ENCODE measurements at regions not wholly inside any gene's neighbourhood (a gene's known extent, or its start where the extent isn't known, plus 50 kb on each side); places are given as distances from the start of the nearest gene placed in this dataset.
"Not testable (repeated sequence)": the region's sequence is repeated elsewhere in the genome, so short reads cannot be mapped to it uniquely, and the experiment has no call there.

DNA sequence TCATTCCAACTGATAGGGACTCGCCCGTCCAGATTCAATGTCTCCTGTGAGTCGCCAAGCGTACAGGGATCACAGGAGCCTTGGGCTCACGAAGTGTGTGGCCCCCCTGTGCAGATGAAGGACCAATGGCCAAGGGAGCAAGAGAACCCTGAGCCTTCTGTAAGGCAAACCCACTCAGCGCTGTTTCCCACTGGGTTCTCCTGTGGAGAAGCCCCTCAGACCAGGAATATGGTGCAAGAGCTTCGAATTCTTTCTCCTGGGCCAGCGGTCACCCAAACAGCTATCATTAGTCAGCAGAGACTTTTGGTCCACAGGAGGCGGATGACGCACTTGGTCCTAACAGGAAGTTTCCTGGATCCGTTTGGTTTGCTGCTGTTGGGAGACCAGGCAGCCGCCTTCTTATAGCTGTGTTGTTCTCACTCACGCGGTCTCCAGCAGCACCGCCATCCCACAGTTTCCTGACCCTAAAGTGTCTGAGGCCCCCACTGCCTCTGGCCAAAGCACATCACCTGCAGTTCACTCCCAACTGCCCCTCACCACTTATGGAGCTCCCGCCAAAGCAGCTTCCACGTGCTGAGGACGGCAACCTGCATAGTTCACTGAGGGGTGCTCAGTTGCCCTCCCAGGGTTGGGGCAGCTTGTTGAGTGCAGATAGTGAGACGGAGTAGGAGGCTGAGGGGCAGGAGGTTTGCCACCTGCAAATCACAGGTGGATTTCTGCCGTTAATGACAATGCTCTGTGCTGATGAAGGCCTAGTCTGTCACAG lies 268.6 kb downstream of the ERMARD start:
- DNase-seq (ENCODE audit: low read depth in 3 of 3): no peak

DNA sequence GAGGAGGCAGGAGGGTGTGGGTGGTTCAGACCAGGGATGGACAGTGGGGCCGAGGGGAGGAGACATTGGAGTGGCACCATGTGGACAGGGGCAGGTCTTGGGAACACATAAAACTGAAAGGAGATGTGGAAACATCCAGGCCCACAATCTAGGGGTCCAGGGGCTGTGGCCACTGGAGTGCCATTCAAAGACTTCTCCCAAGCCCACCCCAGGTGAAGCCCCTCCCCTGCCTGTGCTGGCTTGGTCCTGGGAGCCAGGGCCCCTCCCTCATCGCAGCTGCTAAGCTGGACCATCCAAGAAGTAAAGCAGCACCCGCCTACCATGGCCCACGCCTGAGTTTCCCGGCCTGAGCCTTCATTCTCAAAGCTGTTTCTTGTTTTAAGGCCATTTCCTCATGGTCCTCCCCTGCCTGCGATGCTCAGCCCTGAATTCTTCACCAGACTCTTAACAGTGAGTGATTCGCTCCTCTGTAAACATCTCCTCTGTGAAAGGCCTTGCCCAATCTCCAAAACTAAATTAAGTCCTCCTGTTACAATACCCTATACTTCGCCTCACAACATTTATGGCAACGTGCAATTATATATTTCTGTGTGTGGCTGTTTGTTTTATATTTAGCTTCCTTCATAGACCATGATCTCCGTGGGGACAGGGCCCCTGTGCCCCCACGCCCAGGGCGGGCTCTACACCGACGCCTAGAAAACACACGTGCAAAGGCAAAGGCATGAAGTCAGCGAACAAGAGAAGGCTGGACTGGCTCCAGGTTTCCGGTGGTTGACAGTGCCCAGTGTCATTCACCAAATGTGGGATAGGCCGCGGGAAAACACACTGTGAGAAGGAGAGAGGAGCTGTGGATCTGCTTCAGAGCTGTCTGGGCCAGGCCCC lies 267.8 kb downstream of the ERMARD start:
- no peak for DNase-seq (ENCODE audit: low read depth in 3 of 3)

DNA sequence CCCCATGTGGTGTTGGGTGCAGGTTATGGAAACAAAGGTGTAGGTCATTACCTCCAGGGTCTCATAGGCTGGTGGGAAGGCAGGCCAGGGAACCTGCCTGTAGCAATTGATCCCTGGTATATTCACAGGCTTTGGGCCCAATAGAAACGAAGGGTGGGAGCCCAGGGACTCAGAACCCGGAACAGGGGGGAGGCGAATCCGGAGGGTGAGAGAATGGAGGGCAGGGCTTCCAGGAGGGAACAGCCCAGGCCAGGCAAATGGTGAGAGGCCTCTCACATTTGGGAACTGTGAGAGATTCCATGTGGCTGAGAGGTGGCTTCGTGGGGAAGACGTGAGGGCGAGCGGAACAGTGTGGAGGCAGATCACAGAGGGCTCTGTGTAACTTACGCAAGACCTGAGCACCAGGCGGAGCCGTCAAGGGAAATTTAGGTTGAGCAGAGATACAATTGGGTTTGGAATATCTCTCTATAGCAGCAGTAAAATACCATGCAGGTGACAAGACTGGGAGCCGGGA lies 267.1 kb downstream of the ERMARD start:
- no peak for DNase-seq (ENCODE audit: low read depth in 3 of 3)

DNA sequence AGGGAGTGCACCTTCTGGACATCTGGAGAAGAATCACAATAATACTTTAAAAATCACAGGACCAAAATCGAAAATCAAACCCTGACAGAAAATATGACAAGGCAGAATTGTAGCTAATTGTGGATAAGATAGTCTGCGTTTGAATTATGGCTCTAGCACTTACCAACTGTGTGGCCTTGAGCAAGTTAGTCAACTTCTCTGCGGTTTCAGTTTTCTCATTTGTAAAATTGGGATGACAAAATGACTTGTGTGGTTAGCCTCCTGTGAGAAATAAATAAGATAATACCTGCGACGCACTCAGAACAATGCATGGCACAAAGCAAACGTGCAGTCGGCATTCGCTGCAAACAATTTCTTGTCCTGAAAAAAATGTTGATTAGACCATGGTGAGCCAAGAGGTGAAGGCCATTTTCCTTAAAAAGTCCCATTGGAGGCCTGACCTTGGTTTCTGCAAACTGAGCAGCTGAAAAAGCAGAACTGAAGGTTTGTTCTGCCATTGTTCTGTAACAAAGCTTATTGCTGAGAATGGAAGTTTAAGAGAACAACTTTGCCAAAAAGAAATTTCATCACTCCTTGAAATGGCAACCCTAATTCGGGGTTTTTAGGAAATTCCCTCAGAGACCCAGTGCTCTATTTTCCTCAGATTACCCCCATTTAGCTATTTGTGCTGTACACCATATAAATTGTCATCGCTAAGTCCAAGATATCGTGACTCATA lies 266.3 kb downstream of the ERMARD start:
- no peak for DNase-seq (ENCODE audit: low read depth in 3 of 3)

DNA sequence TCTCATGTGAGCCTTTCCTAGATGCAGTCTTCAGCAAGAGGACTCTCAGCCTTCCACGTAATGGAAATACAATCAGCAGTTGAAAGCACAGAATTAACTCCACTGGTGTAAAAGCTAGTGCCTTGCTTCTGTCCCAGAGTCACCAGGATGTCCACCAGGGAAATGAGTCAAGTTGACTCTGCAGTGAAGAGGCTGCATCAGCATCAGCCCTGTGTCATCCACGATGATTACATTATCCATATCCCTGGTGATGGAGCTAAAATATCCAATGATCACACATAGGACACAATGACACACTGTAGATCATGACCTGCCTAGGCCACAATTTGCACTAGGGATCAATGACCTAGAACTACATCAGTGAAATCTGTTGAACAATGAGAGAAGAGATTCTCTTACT lies 262.4 kb downstream of the ERMARD start:
- DNase-seq (ENCODE audit: low read depth in 3 of 3): no peak

DNA sequence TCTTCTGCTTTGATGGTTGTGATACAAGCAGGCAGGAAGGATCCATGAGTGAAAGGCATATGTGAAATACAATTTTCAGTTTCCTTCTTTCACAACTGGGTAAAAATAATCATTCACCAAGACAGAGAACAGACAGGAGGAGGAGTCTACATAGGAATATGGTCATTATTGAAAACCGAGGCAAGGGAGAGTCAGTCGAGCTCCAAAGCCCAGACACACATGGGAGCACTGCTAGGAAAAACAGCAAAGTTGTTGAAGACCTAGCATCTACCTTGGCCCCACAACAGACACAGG lies 260.6 kb downstream of the ERMARD start:
- no peak for DNase-seq (ENCODE audit: low read depth in 3 of 3)

DNA sequence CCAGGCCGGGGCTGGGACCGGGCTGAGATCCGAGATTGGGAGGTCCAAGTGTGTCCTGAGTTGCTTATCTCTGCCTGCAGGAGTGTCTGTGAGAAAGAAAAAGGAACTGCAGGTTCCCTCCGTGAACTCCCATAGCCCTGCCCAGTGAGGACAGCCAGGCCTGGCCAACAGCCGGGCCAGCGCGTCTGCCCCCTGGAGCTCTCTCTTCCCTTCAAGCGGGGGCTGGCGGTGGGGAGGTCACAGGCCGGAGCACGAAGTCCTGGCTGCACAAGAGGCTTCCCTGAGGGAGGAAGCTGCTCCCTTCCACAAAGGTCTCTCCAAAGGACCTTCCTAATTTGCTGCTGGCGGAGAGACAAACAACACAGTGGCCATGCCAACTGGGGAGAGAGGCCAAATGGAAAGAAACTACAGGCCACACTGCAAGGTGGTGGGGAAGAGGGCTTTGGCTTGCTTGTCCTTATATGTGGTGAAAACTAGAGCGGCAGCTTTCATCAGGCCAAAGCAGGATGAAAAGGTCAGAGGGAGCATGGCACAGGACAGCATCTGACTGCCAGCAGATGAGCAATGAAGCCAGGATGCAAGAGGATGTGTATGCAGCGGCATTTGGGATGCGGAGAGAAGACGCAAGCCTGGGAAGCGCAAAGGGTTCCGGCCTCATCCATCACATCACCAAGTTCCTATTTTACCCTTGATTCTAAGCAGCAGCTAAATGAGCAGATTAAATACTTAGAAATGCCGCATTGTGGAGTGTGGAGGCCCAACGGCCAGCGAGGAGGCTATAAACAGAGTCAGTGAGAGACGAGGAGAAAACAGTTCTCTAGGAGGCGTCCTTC lies 260.0 kb downstream of the ERMARD start:
- DNase-seq (ENCODE audit: low read depth in 3 of 3): no peak

DNA sequence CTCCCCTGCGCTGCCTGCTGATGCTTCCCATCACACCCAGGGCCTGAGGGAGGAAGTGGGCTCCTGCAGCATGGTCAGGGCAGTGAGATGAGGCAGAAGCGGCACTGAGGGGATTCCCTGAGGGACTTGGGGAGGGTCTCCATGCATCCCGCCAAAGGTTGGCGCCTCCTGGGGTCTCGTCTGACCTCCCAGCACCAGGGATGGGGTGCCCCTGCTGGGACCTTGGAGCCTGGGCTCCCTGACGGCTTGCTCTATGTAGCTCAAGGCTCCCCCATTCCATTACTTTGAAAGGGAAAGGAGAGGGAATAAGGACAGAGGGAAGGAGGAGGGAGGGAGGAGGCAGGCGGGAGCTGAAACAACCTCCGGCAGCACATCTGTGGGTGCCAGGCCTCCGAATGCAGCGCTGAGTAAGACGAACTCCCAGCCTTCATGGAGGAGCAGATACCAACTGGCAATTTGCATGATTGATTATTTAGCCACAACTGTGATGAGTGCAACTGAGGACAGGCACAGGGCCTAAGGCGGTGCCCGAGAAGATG lies 259.3 kb downstream of the ERMARD start:
- no peak for DNase-seq (ENCODE audit: low read depth in 3 of 3)

DNA sequence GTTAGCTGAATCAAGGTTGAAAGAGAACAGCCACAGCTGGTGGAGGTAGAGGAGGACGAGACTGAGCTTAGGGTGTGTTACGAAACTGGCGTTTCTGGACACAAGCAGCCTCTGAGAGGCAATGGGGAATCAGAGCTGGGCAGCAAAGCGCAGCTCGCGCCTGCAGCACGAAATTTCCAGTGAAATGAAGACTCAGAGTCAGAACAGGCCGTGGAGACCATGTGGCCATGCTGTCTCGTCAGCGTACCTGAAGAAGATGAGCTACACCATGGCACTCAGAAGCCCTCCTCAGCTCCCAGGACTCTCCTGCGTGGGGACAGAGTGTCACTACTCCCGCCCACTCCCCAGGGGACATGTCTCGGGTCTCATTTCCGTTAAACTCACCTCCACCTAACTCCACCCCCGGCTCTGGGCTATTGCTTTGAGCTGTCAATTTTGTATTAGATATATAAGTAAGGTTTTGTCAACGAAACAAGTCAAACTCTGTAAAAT lies 256.9 kb downstream of the ERMARD start:
- no peak for DNase-seq (ENCODE audit: low read depth in 3 of 3)

DNA sequence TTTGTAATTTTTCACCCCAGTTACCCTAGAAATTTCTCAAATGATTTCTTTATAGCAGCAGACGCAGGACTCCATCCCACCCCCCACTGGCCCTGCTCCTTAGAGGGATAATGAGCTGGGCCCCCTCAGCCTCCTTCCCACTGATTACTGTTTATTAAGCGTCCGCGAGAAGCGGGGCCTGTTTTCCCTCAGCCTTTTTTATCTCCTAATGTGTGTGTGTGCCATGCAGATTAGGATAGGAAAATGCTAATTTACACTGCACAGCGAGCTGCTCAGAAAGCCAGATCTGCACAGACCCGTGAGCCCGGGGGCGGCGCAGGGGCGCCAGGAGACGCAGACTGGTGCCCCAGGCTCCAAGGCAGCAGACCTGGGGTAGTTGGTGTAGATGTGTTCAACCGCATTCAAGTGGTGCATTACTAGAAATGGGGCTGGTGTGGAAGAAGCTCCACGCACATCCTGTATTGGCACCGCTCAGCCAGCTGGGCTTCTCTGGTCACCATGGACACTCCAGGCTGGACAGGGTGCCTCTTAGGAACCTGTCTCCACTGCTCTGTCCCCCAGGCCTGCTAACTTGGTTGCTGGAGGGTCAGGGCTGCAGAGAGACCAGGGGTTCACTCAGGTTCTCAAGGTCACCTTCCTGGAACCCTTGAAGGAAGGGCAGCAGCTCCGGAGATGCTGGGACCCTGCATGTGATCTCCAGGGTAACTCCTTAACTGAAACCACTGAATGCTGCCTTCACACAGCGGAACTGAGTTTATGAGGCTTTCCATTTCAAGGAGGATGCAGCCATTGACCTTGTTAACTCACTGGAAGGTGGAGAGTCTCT lies 256.3 kb downstream of the ERMARD start:
- DNase-seq (ENCODE audit: low read depth in 3 of 3): no peak

DNA sequence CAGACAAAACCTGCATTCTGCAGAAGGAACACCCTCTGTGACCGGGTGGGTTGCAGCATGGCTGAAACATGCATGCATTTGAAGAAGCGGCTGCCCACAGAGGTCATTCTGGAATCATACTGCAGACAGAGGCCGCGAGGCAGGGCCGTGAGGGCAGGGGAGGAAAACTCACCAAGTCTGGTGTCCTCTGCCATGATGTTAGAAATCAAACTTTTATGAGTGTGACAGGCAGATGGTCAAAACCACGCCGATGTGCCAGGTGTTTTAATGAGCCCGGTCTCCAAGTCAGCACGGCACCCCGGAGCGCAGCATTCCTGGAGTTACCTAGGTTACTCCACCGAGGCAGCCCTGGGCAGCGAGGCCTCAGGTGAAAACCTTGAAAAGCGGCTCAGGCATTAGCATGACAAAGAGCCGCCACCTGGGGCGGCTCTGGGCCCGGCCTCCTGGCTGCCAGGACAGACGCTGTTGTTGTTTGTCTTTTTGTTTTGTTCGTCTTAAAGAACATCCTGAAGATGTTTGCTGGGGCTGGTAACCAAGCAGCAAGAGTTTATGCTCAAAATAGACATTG lies 255.6 kb downstream of the ERMARD start:
- no peak for DNase-seq (ENCODE audit: low read depth in 3 of 3)

DNA sequence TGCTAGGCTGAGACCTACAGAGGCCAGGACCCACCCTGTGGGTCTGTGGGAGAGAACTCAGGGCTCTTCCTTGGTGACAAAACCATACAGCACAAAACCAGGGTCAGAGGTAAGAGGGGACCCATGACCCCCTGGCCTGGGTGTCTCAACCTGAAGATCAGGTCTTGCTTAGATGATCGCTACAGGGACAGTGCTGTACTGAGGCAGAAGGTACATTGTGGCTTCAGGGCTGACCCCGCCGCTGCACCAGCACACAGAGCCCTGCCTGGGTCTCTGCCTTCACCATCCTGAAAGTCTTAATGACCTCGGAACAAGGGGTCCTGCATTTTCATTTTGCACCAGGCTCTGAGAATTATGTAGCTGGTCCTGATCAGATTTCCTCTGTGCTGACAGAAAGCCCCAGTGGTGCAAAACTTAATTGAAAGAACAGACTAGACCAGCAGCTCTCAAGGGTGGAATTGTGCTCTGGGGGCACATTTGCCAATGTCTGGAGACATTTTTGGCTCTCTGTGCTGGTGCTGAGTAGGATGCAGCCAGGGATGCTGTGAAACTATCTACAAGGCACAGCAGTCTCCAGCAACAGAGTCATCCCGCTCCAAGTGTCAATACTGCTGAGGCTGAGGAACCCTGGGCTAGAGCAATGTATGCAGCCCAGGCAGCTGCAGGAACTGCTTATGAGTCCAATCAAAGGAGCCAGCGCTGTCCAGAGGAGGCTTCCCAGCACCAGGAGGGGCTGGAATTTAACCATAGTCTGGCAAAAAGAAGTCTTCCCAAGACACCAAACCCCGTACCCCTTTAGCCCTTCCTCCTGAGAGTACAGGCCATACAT lies 254.9 kb downstream of the ERMARD start:
- no peak for DNase-seq (ENCODE audit: low read depth in 3 of 3)

DNA sequence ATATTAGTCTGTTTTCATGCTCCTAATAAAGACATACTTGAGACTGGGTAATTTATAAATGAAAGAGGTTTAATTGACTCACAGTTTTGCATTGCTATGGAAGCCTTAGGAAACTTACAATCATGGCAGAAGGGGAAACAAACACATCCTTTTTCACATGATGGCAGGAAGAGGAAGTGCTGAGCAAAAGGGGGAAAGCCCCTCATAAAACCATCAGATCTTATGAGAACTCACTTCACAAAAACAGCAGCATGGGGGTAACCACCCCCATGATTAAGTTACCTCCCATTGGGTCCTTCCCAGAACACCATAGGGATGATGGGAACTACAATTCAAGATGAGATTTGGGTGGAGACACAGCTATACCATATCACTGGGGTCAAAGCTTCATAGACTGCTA lies 254.2 kb downstream of the ERMARD start:
- DNase-seq (ENCODE audit: low read depth in 3 of 3): no peak

DNA sequence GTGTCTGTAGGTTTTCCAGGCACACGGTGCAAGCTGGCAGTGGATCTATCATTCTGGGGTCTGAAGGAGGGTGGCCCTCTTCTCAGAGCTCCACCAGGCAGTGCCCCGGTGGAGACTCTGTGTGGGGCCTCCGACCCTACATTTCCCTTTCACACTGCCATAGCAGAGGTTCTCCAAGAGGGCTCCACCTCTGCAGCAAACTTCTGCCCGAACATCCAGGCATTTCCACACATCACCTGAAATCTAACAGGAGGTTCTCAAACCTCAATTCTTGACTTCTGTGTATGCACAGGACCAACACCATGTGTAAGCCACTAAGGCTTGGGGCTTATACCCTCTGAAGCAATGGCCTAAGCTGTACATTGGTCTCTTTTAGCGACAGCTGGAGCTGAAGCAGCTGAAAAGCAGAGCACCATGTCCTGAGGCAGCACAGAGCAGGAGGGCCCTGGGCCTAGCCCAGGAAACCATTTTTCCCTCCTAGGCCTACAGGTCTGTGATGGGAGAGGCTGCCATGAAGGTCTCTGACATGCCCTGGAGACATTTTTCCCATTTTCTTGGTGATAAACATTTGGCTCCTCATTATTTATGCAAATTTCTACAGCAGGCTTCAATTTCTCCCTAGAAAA lies 253.3 kb downstream of the ERMARD start:
- DNase-seq (ENCODE audit: low read depth in 3 of 3): no peak

DNA sequence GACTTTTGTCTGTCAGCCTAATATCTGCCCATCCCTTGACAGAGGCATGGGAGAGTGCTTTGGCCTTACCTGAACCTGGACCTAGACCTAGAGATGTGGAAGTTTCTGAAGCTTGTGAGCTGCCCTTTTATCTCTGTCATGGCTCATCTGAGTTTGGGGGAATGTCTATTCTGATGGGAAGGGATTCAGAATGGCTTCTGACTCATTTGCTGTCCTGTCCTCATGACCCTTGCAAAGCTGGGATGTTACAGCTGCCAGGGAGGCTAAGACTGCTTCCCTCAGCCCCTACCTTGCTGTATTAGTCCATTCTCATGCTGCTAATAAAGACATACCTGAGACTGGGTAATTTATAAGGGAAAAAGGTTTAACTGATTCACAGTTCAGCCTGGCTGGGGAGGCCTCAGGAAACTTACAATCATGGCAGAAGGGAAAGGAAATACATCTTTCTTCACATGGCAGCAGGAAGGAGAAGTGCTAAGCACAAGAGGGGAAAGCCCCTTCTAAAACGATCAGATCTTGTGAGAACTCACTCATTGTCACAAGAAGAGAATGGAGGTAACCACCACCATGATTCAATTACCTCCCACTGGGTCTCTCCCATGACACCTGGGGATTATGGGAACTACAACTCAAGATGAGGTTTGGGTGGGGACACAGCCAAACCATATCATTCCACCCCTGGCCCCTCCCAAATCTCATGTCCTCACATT lies 252.2 kb downstream of the ERMARD start:
- DNase-seq (ENCODE audit: low read depth in 3 of 3): no peak

DNA sequence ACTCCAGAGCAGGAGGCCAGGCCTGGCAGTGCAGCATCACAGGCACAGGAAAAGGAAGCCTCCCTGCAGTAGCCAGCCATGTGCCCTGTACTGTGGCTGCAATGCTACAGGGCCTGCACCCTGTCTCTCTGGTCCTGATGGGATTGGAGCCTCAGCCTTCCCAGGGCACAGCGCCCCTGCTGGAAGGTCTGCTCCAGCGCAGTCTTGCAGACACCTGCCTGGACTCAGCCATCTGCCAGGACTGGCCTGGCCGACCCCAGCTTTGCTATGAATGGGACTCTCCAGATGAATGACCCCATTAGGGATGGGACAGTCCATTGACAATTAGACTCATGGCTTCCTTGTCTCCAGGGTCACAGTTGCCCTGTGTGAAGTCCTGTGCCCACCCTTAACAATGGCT lies 251.6 kb downstream of the ERMARD start:
- DNase-seq (ENCODE audit: low read depth in 3 of 3): no peak

DNA sequence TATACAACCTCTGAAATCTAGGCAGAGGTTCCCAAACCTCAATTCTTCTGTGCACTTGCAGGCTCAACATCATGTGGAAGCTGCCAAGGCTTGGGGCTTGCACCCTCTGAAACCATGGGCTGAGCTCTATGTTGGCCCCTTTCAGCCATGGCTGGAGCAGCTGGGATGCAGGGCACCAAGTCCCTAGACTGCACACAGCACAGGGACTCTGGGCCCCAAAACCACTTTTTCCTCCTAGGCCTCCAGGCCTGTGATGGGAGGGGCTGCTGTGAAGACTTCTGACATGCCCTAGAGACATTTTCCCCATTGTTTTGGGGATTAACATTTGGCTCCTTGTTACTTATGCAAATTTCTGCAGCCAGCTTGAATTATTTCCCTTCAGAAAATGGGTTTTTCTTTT lies 250.4 kb downstream of the ERMARD start:
- not testable (repeated sequence) for DNase-seq (ENCODE audit: low read depth in 3 of 3)

All from stimulated activated CD4-positive, alpha-beta T cell treated with anti-CD3 and anti-CD28 coated beads, TNF-alpha, amount 100 ng/mL, for 4 hours (primary cell).